ENCODE measurements at regions not wholly inside any gene's neighbourhood (a gene's known extent, or its start where the extent isn't known, plus 50 kb on each side); places are given as distances from the start of the nearest gene placed in this dataset.
"Not testable (repeated sequence)": the region's sequence is repeated elsewhere in the genome, so short reads cannot be mapped to it uniquely, and the experiment has no call there.

DNA sequence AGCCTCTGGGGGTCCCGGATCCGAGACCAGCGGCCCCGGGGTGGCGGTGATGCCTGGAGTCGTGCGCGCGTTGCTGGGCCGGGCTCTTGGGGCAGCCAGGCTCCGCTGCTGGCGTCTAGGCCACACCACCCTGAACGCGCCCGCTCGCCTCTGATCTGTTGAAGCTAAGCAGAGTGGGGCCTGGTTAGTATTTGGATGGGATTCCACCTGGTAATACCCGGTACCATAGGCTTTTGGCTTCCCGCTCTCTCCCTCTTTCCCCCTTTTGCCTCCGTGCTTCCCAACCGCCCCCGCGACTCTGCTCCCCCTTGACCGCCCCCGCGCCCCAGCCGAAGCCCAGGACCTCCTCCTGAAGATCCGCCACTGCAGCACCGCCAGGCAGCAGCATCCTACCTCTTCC lies 1383.5 kb upstream of the DEFB115 start:
- WGBS (ENCODE audit: insufficient coverage, insufficient read length) = no CpG with 5 or more reads among the region's 28 CpGs
- peaks cover 12% of the 10 kb centered on the region for H3K9me3 ChIP-seq (ENCODE audit: control insufficient read depth, insufficient read depth, low read length)
- peak; percentile 22 for DNase-seq (ENCODE audit: low read depth, low spot score)
- H3K27me3 ChIP-seq (ENCODE audit: control insufficient read depth, insufficient read depth, low read length) = no peaks in the 10 kb centered on the region
- H3K4me3 ChIP-seq (ENCODE audit: low read length) = no peak overlapping the region
- H3K27ac ChIP-seq (ENCODE audit: low read length) = no peak overlapping the region
- H3K36me3 ChIP-seq (ENCODE audit: control insufficient read depth, insufficient read depth, low read length) = no peaks in the 10 kb centered on the region
- no peaks in the 10 kb centered on the region for H3K4me1 ChIP-seq (ENCODE audit: control insufficient read depth, insufficient read depth, low read length)

DNA sequence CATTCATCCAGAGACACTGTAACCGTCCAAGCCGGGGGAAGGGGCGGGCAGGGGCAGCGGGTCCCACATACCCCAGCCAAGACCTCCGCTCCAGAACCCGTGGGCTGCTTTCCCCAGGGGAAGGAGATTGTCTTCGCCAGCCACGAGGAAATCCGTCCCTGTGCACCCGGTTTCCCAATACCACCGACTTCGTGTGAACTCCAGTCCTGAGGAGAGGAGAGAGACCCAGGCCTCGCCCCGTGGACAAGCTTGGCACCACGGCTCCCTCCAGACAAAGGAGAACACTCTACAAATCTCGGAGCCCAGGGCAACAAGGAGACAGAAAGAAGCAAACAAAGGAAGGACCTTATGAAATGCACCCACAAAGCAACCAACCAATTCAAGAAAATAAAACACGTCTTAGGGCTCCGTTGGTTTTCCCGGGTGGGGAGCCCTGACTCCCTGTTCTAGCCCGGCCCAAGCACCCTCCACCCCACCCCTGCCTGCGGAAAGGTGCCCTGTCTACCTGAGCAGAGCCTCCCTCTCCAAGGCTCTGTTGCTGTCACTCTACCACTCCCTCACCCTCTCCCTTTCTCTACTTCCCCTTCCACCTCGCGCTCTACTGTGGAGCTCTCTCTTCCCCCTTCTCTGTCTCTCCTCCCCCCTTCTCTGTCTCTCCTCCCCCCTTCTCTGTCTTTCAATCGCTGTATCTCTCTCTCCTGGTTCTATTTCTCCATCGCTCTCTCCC lies 1382.8 kb upstream of the DEFB115 start:
- WGBS (ENCODE audit: insufficient coverage, insufficient read length) = no CpG with 5 or more reads among the region's 25 CpGs
- no peak for DNase-seq (ENCODE audit: low read depth, low spot score)
- Histone ChIP-seq H3K36me3 (ENCODE audit: control insufficient read depth, insufficient read depth, low read length) (no peaks in the 10 kb centered on the region), H3K9me3 (ENCODE audit: control insufficient read depth, insufficient read depth, low read length) (peaks cover 15% of the 10 kb centered on the region), H3K4me1 (ENCODE audit: control insufficient read depth, insufficient read depth, low read length) (no peaks in the 10 kb centered on the region), H3K4me3 (ENCODE audit: low read length) (no peak overlapping the region), H3K27me3 (ENCODE audit: control insufficient read depth, insufficient read depth, low read length) (no peaks in the 10 kb centered on the region), H3K27ac (ENCODE audit: low read length) (no peak overlapping the region)

DNA sequence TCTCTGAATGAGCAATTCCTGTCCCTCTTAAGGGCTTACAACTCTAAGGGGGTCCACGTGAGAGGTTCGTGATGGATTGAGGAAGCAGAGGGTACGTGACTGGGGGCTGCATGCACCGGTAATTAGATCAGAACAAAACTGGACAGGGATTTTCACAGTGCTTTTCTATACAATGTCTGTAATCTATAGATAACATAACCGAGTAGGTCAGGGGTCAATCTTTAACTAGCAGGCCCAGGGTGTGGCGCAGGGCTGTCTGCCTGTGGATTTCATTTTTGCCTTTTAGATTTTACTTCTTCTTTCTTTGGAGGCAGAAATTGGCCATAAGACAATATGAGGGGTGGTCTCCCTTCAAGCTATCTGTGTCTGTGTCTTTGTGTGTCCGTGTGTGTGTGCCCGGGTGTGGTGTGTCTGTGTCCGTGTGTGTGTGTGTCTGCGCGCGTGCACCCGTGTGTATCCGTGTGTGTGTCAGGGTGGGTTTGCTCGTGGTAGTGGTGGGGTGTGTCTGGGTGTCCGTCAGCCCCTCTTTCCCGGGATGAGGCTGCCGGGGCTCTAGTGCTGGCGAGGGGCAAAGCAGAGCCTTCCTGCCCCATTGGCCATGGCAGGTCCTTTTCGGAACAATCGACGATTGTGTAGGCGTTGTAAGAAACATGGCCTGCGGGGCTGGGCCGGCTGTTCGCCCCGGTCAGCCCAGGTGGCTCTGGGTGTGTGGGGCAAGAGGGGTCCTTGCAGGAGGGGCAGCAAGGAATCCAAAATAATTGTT lies 1382.0 kb upstream of the DEFB115 start:
- no CpG with 5 or more reads among the region's 27 CpGs for WGBS (ENCODE audit: insufficient coverage, insufficient read length)
- H3K9me3 ChIP-seq (ENCODE audit: control insufficient read depth, insufficient read depth, low read length) = peaks cover 15% of the 10 kb centered on the region
- not testable (repeated sequence) for H3K4me3 ChIP-seq (ENCODE audit: low read length)

DNA sequence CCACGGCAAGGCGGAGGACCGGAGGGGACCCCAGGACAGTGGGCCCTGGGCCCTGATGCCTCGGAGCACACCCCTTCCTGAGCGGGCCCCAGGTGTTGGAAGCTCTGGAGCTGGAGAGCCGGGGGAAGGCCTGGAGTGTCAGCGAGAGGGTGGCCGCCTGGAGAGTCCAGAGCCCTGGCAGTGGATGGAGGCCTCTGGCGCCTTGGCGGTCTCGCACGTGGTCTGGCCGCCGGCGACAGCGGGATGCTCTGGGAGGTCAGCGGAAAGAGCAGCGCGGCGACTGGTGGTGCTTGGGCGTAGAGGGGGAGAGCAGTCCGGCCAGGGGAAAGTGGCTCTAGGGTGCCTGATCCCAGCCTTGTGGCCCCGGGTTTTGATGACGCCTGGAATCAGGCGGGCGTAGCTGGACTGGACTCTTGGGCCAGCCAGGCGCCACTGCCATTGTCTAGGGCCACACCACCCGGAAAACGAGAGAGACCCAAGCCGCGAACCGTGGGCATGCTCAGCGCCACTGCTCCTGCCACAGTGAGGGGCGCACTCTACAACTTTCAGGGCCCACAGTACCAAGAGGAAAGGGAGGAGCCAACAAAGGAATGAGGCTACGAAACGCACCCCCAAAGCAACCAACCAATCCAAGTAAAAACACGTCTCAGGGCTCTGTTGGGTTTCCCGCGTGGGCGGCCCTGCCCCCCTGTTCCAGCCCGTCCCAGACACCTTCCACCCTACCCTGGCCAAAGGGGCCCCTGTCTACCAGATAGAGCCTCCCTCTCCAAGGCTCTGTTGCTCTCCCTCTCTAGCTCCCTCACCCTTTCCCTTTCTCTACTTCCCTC lies 1381.2 kb upstream of the DEFB115 start:
- not testable (repeated sequence) for H3K27ac ChIP-seq (ENCODE audit: low read length); DNase-seq (ENCODE audit: low read depth, low spot score); H3K27me3 ChIP-seq (ENCODE audit: control insufficient read depth, insufficient read depth, low read length); H3K4me3 ChIP-seq (ENCODE audit: low read length); H3K36me3 ChIP-seq (ENCODE audit: control insufficient read depth, insufficient read depth, low read length); H3K4me1 ChIP-seq (ENCODE audit: control insufficient read depth, insufficient read depth, low read length)
- no CpG with 5 or more reads among the region's 41 CpGs for WGBS (ENCODE audit: insufficient coverage, insufficient read length)
- H3K9me3 ChIP-seq (ENCODE audit: control insufficient read depth, insufficient read depth, low read length) = peaks cover 15% of the 10 kb centered on the region

More for the DNA sequence above, 1382.0 kb upstream of the DEFB115 start:
- not testable (repeated sequence) for DNase-seq (ENCODE audit: low read depth, low spot score); H3K36me3 ChIP-seq (ENCODE audit: control insufficient read depth, insufficient read depth, low read length); H3K4me1 ChIP-seq (ENCODE audit: control insufficient read depth, insufficient read depth, low read length); H3K27ac ChIP-seq (ENCODE audit: low read length); H3K27me3 ChIP-seq (ENCODE audit: control insufficient read depth, insufficient read depth, low read length)

DNA sequence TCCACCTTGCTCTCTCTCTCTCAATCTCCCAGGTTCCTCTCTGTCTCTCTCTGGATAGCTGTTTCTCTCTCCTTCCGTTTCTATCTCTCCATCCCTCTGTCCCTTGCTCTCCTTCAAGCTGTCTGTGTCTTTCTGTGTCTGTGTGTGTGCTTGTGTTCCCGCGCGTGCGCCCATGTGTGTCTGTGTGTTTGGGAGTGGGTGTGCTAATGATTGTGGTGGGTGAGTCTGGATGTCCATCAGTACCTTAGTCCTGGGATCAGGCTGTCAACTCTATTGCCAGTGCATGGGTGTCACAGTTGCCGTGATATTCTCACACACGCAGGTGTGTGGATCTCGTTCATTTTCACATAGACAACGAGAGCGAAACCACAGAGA lies 1380.6 kb upstream of the DEFB115 start:
- peaks cover 15% of the 10 kb centered on the region for H3K9me3 ChIP-seq (ENCODE audit: control insufficient read depth, insufficient read depth, low read length)
- WGBS (ENCODE audit: insufficient coverage, insufficient read length) = no CpG with 5 or more reads among the region's 10 CpGs
- no peak for DNase-seq (ENCODE audit: low read depth, low spot score)
- H3K4me1 ChIP-seq (ENCODE audit: control insufficient read depth, insufficient read depth, low read length) = no peaks in the 10 kb centered on the region
- H3K4me3 ChIP-seq (ENCODE audit: low read length) = no peak overlapping the region
- no peak overlapping the region for H3K27ac ChIP-seq (ENCODE audit: low read length)
- no peaks in the 10 kb centered on the region for H3K27me3 ChIP-seq (ENCODE audit: control insufficient read depth, insufficient read depth, low read length)
- H3K36me3 ChIP-seq (ENCODE audit: control insufficient read depth, insufficient read depth, low read length) = no peaks in the 10 kb centered on the region

DNA sequence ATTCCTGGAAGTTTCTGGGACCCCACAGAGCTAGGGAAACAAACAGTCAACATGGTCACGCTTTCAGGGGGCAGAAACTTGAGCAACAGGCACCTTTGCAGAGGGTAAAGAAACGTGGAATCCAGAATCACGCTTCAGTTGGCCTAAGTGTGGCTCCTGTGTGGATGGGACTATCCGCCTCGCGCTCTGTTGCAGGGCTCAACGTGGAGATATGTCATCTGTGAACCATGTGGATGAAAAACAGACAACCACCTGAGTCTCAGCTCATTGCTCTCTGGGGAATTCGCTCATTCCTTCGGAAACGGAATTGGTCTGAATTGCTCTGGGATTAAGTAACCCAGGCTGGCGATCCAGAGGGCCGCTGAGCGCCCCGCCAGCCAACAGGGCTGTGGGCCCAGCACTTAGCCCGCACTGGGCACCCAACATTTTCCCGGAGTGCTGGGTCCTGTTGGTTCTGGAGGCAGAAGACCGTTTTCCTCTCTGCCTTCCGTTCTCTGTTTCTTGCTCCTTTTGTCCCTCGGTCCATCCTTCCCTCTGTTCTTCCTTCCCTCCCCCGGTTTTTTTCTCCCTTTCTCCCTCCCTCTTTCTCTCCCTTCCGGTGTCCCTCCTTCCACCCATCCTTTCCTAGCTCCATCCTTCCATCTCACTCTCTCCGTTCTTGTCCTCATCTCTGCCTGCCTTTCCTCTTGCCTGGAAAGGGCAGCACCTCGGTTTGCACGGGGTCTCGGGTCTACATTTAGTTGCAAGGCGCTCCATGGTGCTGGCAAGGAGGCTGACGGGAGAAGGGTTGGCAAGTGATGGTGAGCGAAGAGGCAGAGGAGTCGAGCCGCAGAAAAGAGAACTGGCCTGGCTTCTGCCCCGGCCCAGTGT lies 1379.8 kb upstream of the DEFB115 start:
- no CpG with 5 or more reads among the region's 31 CpGs for WGBS (ENCODE audit: insufficient coverage, insufficient read length)
- H3K9me3 ChIP-seq (ENCODE audit: control insufficient read depth, insufficient read depth, low read length) = peaks cover 15% of the 10 kb centered on the region

DNA sequence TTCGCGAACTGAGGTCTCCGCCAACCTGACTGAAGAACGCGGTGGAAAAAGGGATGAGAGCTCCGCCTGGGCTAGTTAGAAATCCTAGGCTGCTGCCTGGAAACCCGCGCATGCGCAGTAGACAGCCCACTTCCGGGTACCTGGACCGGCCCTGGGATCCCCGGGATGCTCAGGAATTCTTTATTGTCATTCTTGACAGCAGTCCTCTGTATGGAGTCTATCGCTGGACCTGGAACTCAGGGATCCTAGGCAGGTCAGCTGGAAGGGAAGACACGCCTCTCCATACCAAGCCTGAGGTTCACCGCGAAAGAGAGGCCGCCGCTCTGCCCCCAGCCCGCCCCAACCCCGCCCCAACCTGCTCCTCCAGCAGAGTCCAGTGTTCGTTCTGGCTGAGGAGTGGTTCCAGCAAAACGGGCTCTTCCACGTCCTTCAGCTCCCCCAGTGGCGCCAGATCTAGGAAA lies 1379.2 kb upstream of the DEFB115 start:
- no CpG with 5 or more reads among the region's 24 CpGs for WGBS (ENCODE audit: insufficient coverage, insufficient read length)
- peaks cover 15% of the 10 kb centered on the region for H3K9me3 ChIP-seq (ENCODE audit: control insufficient read depth, insufficient read depth, low read length)
- H3K4me3 ChIP-seq (ENCODE audit: low read length) = no peak overlapping the region
- H3K27ac ChIP-seq (ENCODE audit: low read length) = no peak overlapping the region
- H3K36me3 ChIP-seq (ENCODE audit: control insufficient read depth, insufficient read depth, low read length) = no peaks in the 10 kb centered on the region
- H3K27me3 ChIP-seq (ENCODE audit: control insufficient read depth, insufficient read depth, low read length) = no peaks in the 10 kb centered on the region
- no peaks in the 10 kb centered on the region for H3K4me1 ChIP-seq (ENCODE audit: control insufficient read depth, insufficient read depth, low read length)
- no peak for DNase-seq (ENCODE audit: low read depth, low spot score)

More for the DNA sequence above, 1379.8 kb upstream of the DEFB115 start:
- H3K4me3 ChIP-seq (ENCODE audit: low read length); H3K27ac ChIP-seq (ENCODE audit: low read length); H3K27me3 ChIP-seq (ENCODE audit: control insufficient read depth, insufficient read depth, low read length); H3K36me3 ChIP-seq (ENCODE audit: control insufficient read depth, insufficient read depth, low read length); DNase-seq (ENCODE audit: low read depth, low spot score); H3K4me1 ChIP-seq (ENCODE audit: control insufficient read depth, insufficient read depth, low read length): not testable (repeated sequence)

DNA sequence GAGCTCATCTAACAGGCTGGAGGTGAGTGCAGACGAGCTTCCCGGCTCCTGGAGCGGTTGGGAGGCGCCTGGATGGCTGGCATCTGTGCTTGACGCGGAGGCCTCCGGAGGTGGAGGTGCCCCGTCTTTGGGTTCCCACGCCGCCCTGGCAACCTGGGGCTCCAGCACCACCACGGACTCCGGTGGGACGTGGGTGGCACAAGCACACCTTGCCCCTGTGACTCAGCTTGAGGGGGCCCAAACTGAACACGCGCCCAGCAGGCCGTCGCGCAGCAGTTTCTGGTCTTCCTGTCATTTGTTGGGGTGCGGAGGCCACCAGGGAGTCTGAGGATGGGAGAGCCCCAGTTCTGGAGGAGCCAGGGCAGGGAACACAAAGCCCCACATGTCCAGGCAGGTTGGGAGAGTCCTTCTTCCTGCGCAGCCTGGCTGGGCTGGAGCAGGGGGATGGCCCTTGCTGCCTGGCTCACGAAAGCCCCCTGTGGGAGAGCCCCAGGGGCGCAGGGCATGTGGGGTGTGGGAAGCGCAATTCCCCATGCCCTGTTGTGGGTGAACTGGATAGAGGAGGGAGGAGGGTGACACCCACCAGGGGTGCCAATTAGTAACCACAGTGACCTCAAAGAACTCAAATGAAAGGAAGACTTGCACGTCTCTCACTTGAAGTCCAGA lies 1378.6 kb upstream of the DEFB115 start:
- peaks cover 15% of the 10 kb centered on the region for H3K9me3 ChIP-seq (ENCODE audit: control insufficient read depth, insufficient read depth, low read length)
- no peak overlapping the region for H3K27ac ChIP-seq (ENCODE audit: low read length)
- H3K4me3 ChIP-seq (ENCODE audit: low read length) = no peak overlapping the region
- no peaks in the 10 kb centered on the region for H3K27me3 ChIP-seq (ENCODE audit: control insufficient read depth, insufficient read depth, low read length)
- H3K4me1 ChIP-seq (ENCODE audit: control insufficient read depth, insufficient read depth, low read length) = no peaks in the 10 kb centered on the region
- no CpG with 5 or more reads among the region's 24 CpGs for WGBS (ENCODE audit: insufficient coverage, insufficient read length)
- DNase-seq (ENCODE audit: low read depth, low spot score) = no peak
- H3K36me3 ChIP-seq (ENCODE audit: control insufficient read depth, insufficient read depth, low read length) = no peaks in the 10 kb centered on the region

DNA sequence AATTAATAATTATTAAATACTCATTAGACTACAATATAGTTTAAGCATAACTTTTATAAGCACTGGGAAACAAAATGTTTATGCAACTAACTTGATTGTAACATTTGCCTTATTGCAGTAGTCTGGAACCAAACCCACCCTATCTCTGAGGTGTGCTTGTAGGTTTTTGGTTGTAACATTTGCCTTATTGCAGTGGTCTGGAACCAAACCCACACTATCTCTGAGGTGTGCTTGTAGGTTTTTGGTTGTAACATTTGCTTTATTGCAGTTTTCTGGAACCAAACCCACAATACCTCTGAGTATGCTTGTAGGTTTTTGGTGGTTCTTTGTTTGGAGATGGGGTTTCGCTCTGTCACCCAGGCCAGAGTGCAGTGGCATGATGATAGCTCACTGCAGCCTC lies 1376.4 kb upstream of the DEFB115 start:
- DNase-seq (ENCODE audit: low read depth, low spot score); H3K27ac ChIP-seq (ENCODE audit: low read length); H3K36me3 ChIP-seq (ENCODE audit: control insufficient read depth, insufficient read depth, low read length); H3K9me3 ChIP-seq (ENCODE audit: control insufficient read depth, insufficient read depth, low read length); H3K27me3 ChIP-seq (ENCODE audit: control insufficient read depth, insufficient read depth, low read length); H3K4me1 ChIP-seq (ENCODE audit: control insufficient read depth, insufficient read depth, low read length); H3K4me3 ChIP-seq (ENCODE audit: low read length): not testable (repeated sequence)
- WGBS (ENCODE audit: insufficient coverage, insufficient read length) = no CpG with 5 or more reads among the region's 1 CpG
